AG08396 (cell line): ENCODE measurements at regions not wholly inside any gene's neighbourhood (a gene's known extent, or its start where the extent isn't known, plus 50 kb on each side); places are given as distances from the start of the nearest gene placed in this dataset.

Source experiments
- DNase-seq: peaks from one replicate; pipeline ENCODE4 v3.0.0; 2012; ENCODE audit warnings: low spot score, mixed read lengths

- DNase-seq: no peak
Measured at GRCh38 chr6:5946701-5947100, 60.0 kb downstream of the NRN1 start.

- no peak for DNase-seq
Measured at GRCh38 chr6:5946181-5946580, 60.5 kb downstream of the NRN1 start.

- no peak for DNase-seq
Measured at GRCh38 chr6:5943591-5943990, 63.1 kb downstream of the NRN1 start.

- DNase-seq: no peak
Measured at GRCh38 chr6:5942591-5942990, 64.1 kb downstream of the NRN1 start.

- DNase-seq: no peak
Measured at GRCh38 chr6:5941188-5941587, 65.5 kb downstream of the NRN1 start.

- DNase-seq: no peak
Measured at GRCh38 chr6:5938934-5939333, 67.8 kb downstream of the NRN1 start.

- DNase-seq: no peak
Measured at GRCh38 chr6:5937936-5938706, 68.6 kb downstream of the NRN1 start.

- no peak for DNase-seq
Measured at GRCh38 chr6:5937169-5937909, 69.4 kb downstream of the NRN1 start.

GRCh38 chr6:5936631-5937030 lies 70.1 kb downstream of the NRN1 start:
- no peak for DNase-seq

GRCh38 chr6:5936140-5936539 lies 70.6 kb downstream of the NRN1 start:
- no peak for DNase-seq

- DNase-seq: no peak
Measured at GRCh38 chr6:5930968-5931367, 75.8 kb downstream of the NRN1 start.

- DNase-seq: no peak
Measured at GRCh38 chr6:5930143-5930770, 76.5 kb downstream of the NRN1 start.

- no peak for DNase-seq
Measured at GRCh38 chr6:5923840-5924239, 82.9 kb downstream of the NRN1 start.

GRCh38 chr6:5922230-5922629 lies 84.5 kb downstream of the NRN1 start:
- DNase-seq: no peak

- DNase-seq: no peak
Measured at GRCh38 chr6:5909721-5910120, 97.0 kb downstream of the NRN1 start.

GRCh38 chr6:5906842-5907241 lies 99.9 kb downstream of the NRN1 start:
- no peak for DNase-seq

GRCh38 chr6:5906340-5906670 lies 100.4 kb downstream of the NRN1 start:
- DNase-seq: no peak

- peak; percentile 70 for DNase-seq
Measured at GRCh38 chr6:5905431-5906339, 101.0 kb downstream of the NRN1 start.

- DNase-seq: no peak
Measured at GRCh38 chr6:5904532-5904931, 102.2 kb downstream of the NRN1 start.

GRCh38 chr6:5899216-5900045 lies 107.3 kb downstream of the NRN1 start:
- DNase-seq: no peak

GRCh38 chr6:5898563-5898962 lies 108.2 kb downstream of the NRN1 start:
- DNase-seq: no peak
